Anterior cingulate cortex (tissue), 58 donors: ENCODE measurements at regions not wholly inside any gene's neighbourhood (a gene's known extent, or its start where the extent isn't known, plus 50 kb on each side); places are given as distances from the start of the nearest gene placed in this dataset.
A peak's percentile ranks its signal among the peaks of the same experiment; 100 is the strongest.
"Not testable (repeated sequence)": the region's sequence is repeated elsewhere in the genome, so short reads cannot be mapped to it uniquely, and the experiment has no call there.

Source experiments
- DNase-seq, 58 donors: peaks; one replicate each; lab custom pipeline; 2025; lab: John Stamatoyannopoulos, UW

- DNase-seq = no peak
These were observed 55.9 kb downstream of the BAMBI start for GRCh38 chr10:28733245-28733644.

GRCh38 chr10:28733647-28734046, 56.3 kb downstream of the BAMBI start:
- no peak for DNase-seq

GRCh38 chr10:28734938-28735759, 57.8 kb downstream of the BAMBI start:
- DNase-seq = peak in 6 of 58 donors; percentile 1 to 16 (median 2)

DNA sequence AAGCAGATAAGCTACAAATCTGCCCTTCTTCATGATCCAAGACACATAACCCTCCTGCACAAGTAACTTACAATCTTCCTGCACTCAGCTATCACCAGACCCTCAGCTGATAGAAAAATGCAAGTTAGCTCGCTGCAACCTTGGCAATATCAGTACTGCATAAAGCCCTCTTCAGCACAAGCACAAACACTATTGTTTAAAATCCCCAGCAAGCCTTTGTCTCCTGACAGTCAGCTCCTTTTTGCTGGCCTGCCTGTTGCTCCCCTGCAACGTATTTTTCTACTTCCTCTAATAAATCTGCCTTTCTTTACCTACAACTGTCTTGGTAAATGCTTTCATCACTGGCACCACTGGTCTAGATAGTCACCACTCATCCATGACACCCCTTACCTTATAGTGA, 59.8 kb downstream of the BAMBI start:
- peak in 6 of 58 donors; percentile 1 to 24 (median 3) for DNase-seq

DNA sequence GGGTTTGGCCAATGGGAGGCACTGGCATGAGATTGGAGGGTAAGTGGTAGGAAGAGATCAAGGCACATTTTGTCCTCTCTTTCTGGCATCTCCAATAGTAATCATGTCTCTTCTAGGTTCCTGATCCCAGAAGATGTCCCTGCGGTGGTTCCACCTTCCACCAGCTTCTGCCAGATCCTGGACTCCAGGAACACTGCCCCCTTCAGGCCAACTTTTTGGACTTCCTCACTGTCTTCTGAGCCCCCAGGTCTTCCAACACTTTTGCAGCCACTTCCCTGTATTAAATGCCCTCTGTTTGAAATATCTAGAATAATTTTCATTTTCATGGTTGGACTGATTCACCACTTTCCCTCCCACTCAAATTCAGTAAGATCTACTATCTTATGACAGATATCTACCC, 60.9 kb downstream of the BAMBI start:
- DNase-seq = no peak

- no peak for DNase-seq
These were observed 66.3 kb downstream of the BAMBI start for GRCh38 chr10:28743576-28743975.

DNA sequence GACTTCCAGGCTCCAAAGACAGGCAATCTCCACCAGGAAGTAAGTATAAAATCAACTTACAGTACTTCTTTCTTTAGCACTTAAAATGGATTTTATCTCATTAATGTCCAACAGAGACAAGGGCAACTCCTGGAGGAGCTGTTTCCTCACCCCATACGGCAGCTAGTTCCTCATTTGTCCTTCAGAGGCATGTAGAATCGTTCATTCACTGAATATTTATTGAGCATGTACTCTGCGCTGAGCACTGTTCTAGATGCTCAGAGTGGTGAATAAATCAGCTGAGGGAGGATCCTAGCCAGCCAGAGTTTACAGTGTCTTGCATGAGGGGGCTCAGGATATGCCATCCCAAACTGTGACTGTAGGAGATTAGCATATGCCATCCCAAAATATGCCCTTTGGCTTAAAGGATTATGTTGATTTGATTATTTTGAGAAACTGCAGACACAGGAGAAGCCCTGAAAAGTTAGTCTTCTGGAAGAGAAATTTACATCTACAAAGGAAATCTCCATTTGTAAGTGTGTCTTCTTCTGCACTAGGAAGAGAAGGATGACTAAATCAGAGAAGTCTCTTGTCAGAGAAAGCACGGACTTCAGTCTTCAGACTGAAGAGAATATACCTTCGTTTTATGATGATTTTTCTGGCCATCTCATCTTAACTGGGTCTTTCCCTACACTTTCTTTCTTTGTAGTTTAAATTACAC, 66.9 kb downstream of the BAMBI start:
- no peak for DNase-seq

DNA sequence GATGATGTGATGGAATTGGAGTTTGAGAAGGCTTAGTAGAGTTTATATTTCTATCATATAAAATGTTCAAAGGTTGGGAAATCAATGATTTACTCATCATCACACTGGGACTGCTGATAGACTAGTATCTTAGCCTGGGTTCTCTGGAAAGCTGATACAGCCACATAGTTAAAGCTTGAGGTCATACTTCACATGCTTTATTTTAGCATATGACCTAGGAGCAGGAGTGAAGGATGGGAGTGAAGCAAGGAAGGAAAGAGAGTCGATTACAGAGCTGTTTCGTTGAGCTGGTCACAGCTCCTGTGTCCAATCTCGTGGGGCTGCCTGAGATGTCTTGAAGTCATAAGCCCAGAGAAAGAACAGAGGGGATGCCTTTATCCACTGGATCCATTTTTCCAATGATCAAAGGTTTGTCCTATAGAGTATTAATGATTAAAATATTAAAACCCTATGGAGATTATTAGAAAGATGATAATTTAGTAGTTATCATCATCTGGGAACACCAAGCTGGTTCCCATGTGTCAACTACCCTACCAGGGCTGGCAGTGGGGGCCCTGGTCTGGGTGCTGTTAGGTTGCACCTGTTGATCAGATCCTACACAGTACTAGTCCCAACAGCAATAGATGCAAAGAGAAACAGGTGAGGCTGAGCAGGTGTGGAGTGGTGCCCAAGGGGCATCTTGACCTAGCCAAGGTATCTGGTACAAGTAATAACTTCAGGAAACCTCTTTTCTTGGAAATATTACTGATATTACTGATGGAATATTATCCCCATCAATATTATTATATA, 77.8 kb downstream of the BAMBI start:
- DNase-seq = no peak

DNA sequence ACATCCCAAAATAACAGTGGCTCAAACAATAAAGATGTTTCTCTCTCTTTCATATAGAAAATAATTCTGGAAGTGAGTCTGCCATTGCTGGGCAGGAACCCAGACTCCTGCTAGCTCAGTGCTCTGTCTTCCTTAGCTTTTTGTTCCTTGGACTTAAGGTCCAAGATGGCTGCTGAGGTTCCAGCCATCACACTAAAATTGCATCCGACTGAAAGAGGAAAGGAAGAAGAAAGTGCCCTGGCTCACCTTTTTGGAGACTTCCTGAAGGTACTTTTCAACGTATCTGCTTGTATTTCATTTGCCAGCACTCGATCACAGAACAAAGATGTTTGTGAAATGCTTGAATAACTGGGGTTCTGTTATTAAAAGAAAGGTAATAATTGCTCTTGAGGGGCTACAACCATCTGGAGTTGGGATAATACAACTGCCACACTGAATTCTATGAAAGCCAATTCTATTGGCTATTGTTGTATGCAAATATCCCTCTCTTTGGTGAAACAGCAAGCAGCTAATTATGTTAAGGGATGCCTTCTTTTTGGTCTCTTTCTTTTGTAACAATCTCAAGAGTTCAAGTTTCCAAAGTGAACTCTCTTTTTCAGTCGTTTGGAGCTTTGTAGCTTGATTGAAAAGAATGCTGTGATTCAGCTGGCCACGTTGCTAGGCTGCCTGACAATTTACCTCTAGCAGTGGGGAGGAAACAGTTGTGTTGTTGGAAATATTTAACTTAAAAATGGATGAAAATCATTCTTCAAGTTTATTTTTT, 83.9 kb downstream of the BAMBI start:
- no peak for DNase-seq

DNA sequence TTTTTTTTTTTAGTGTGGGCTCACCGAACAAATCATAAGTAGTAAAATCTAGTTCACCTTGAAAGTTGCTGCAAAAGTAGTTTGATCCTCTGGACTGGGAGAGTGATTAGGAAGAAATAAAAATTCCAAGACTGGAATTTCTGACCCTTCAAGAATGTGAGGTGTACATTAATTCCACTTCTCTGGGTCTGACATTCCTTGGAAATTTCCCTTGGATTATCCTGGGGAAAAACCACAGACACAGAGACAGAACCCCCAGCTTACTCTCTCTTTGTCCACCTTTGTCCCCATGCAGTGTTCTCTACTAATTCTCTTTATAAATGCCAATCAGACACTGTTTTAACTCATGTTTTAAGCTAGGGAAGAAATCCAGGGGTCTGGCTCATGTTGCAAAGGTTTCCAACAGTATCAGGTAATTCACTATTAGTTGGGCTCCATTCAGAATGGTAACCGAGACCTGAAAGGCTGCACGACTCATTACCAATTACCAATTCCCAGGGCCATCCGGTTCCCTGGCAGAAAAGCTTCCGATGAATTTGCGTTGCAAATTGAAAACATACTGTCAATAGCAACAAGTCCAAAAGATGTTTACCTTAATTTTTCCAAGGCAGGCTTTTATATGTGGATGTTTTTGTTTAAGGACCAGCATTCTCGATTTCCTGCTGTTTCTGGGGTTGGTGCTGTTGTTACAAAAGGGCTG, 86.3 kb downstream of the BAMBI start:
- no peak for DNase-seq

- DNase-seq = no peak
These were observed 88.3 kb downstream of the BAMBI start for GRCh38 chr10:28765641-28766040.

- DNase-seq = peak in 31 of 58 donors; percentile 1 to 63 (median 27)
These were observed 90.9 kb downstream of the BAMBI start for GRCh38 chr10:28768227-28768626.

DNA sequence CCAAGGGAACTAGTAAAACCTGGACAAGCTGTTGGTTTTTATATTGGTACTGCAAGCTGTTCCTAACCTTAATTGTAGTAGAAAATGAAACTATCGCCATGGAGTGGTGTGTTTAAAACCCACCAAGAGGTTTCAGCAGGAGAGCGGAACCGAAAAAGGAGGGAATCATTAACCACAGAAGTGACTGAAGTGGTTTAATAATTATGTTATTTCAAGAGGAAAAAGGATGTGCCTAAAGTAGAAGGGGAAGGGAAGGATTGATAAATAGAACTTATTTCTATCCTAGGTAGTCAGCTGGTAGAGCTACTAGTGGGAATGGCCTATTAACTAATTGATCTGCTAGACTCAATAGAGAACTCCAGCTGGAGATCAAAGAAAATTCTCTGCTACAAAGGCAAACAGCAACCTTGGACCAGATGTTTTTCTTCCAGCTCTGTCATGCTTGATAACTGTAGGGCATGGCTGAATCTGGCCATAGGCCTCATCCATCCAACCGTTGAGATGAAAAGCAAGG, 91.8 kb downstream of the BAMBI start:
- DNase-seq = no peak

DNA sequence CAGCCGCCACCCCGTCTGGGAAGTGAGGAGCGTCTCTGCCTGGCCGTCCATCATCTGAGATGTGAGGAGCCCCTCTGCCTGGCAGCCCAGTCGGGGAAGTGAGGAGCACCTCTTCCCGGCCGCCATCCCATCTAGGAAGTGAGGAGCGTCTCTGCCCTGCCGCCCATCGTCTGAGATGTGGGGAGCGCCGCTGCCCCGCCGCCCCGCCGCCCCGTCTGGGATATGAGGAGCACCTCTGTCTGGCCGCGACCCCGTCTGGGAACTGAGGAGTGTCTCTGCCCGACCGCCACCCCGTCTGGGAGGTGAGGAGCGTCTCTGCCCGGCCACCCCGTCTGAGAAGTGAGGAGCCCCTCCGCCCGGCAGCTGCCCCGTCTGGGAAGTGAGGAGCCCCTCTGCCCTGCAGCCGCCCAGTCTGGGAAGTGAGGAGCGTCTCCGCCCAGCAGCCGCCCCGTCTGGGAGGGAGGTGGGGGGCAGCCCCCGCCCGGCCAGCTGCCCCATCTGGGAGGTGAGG, 94.3 kb downstream of the BAMBI start:
- DNase-seq = not testable (repeated sequence)

DNA sequence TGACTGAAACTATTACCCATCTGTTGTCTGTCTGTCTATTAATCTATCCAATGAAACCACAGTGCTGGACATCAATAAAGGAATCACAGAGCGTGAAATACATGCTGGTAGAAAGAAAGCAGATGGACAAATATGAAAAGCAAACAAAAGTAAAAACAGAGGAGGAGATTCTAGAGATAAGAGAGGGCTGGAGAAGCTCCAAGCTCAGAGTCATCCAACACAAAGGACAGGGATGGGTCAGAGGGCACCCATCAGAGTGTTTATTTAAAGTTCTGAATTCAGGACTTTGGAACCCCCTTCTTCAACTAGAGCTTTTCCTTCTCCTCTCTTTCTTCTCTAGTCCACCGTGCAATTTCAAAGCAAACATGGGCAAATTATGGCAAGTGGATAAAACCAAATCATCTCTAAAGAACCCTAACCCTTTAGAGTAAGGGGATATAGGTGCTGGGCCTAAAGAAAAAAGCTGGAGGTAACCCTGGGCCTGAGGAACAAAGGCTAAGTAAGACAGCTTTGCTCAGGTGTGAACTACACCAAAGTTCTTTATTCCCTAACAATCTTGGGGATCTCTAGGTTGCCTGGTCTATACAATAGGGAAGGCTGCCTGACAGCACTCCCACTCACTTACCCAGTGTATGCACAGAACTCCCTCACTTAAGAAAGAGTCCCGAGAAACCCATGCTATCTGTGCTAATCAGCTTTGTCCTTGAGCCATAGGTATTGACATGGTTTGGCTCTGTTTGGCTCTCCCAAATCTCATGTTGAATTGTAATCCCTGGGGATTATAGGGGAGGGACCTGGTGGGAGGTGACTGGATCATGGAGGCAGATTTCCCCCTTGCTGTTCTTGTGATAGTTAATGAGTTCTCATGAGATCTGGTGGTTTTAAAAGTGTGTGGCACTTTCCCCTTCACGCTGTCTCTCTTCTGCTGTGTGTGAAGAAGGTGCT, 97.0 kb downstream of the BAMBI start:
- no peak for DNase-seq

DNA sequence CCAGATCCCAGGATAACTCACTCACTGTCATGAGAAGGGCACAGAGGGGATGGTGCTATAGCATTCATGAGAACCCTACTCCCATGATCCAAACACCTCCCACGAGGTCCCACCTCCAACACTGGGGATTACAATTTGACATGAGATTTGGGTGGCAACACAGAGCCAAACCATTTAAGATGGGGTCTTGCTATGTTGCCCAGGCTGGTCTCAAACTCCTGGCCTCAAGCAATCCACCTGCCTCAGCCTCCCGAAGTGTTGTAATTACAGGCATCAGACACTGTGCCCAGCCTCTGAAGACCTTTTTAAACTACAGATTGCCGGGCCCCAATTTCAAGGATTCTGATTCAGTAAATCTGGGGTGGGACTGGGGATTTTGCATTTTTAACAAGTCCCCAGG, 98.5 kb downstream of the BAMBI start:
- DNase-seq = no peak

DNA sequence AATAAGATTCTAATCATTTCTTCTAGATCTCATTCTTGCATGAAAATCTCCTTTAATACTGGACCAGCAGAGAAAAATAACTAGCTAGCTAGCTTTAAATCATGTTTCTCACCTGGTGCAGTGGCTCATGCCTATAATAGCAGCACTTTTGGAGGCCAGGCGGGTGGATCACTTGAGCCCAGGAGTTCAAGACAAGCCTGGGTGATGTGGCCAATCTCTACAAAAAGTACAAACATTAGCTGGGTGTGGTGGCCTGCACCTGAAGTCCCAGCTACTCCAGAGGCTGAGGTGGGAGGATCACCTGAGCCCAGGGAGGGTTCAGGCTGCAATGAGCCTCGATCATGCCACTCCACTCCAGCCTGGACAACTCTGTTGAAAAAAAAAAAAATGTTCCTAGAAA, 99.2 kb downstream of the BAMBI start:
- DNase-seq = no peak

DNA sequence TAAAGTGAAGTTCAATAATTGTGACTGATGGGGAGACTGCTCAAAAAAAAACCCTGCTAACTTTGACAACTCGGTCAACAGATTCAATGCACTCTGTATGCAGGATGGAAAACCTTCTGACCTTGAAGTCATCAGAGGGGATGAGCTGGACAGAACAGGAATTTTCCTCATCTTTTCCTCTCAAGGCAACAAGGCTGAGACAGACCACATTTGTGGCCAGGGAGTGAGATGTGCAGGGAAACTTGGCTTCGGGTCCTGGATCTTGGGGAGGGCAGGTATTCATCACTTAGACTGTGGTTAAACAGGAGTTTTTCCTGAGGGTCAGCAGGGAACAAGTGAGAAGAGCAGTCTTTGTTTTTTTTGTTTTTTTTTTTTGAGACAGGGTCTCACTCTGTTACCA, 100.6 kb downstream of the BAMBI start:
- DNase-seq = no peak
